ENCODE measurements at regions not wholly inside any gene's neighbourhood (a gene's known extent, or its start where the extent isn't known, plus 50 kb on each side); places are given as distances from the start of the nearest gene placed in this dataset.

DNA sequence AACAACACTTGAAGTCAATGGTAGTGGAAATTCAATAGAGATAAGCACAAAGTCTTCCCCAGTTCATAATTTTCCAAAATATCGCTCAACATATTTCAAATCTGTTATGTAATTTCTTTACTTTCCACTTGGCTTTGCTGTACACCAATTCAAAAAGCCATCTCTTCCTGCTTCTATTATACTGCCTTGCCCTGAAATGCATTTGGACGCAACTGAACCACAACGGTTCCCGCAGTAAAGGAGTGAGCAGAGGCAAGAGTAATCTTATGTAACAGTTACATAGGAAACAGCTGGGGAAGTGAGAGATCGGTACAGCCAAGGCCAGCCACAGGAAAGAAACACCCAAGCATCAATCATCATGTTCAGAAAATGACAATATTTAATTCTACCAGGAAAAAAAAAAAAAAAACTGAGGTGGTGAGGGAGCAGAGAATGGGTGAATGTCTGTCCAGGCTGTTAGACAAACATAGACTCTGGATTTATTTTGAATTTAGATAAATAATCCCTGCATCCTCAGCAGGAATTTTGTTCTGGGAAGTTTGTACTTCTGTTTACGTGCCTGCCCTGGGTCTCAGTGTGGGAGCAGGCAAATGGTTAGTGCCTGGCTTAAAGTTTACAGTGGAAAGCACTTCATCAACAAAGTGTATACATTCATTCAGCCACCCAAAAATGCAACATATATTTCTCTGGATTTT is 392.2 kb downstream of the ETS1 start:
- H3K4me1 ChIP-seq (ENCODE audit: insufficient read depth), result no peaks in the 10 kb centered on the region
- no peaks in the 10 kb centered on the region for H4K20me1 ChIP-seq (replicated peaks; ENCODE audit: insufficient read depth)
- no peaks in the 10 kb centered on the region for H3K27me3 ChIP-seq (ENCODE audit: insufficient read depth)
- no peak overlapping the region for H2AFZ ChIP-seq
- no peak overlapping the region for H3K4me3 Mint-ChIP-seq
- H3K9me3 Mint-ChIP-seq, result no peaks in the 10 kb centered on the region; the same call in 2 of the 3 replicates
- no peaks in the 10 kb centered on the region for H3K27me3 Mint-ChIP-seq (ENCODE audit: insufficient read depth, low read depth, poor library complexity)
- H3K27ac Mint-ChIP-seq, result no peak overlapping the region
- no peak overlapping the region for H3K4me2 ChIP-seq
- H3K4me1 Mint-ChIP-seq, result no peaks in the 10 kb centered on the region
- H3F3A ChIP-seq (replicated peaks; ENCODE audit: low read depth), result no peaks in the 10 kb centered on the region
- no peak overlapping the region for H3K27ac ChIP-seq (ENCODE audit: low read depth)
- H3K36me3 ChIP-seq (ENCODE audit: insufficient read depth), result no peaks in the 10 kb centered on the region
- H3K36me3 Mint-ChIP-seq (ENCODE audit: low read depth), result no peaks in the 10 kb centered on the region
- no peak for DNase-seq (ENCODE audit: low spot score)
- H3K9me2 ChIP-seq (ENCODE audit: insufficient read depth), result no peaks in the 10 kb centered on the region
- no peak for TF ChIP-seq STAT1 (IDR thresholded peaks at IDR 0.05; ENCODE audit: unreplicated experiment)
- TF ChIP-seq ZNF331 (CRISPR knock-in tag; IDR thresholded peaks at IDR 0.05; ENCODE audit: low read depth), result no peak
- no peak for TF ChIP-seq POLR2AphosphoS5 (IDR thresholded peaks at IDR 0.05; ENCODE audit: low read depth)
- H3K79me2 ChIP-seq (replicated peaks; ENCODE audit: insufficient read depth), result no peaks in the 10 kb centered on the region
- no peak for ATAC-seq
- H3K4me3 ChIP-seq, result no peak overlapping the region

DNA sequence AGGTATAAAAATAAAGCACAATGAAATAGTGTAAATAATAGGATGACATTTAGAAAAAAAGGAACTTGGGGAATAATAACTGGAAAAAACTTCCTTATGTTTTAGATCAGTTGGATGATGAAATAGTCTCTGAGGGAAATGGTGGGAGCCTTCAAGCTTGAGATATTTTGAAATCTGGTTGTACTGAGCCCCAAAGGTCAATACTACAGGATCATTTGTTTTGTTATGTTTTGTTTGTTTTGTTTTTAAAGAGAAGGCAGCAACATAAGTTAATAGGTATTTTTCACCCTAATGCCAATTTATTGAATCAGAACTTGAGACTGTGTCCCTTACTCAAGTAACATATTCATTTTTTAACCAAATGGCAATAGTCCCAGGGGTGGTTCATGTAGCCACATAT is 393.1 kb downstream of the ETS1 start:
- no peaks in the 10 kb centered on the region; the same call in 2 of the 3 replicates for H3K9me3 Mint-ChIP-seq
- no peak overlapping the region for H3K4me2 ChIP-seq
- no peaks in the 10 kb centered on the region for H3K9me2 ChIP-seq (ENCODE audit: insufficient read depth)
- H3K4me1 Mint-ChIP-seq, result no peaks in the 10 kb centered on the region
- H4K20me1 ChIP-seq (replicated peaks; ENCODE audit: insufficient read depth), result no peaks in the 10 kb centered on the region
- H2AFZ ChIP-seq, result no peak overlapping the region
- no peak for TF ChIP-seq EZH2phosphoT487 (IDR thresholded peaks at IDR 0.05; ENCODE audit: unreplicated experiment)
- TF ChIP-seq, protein P1, sequence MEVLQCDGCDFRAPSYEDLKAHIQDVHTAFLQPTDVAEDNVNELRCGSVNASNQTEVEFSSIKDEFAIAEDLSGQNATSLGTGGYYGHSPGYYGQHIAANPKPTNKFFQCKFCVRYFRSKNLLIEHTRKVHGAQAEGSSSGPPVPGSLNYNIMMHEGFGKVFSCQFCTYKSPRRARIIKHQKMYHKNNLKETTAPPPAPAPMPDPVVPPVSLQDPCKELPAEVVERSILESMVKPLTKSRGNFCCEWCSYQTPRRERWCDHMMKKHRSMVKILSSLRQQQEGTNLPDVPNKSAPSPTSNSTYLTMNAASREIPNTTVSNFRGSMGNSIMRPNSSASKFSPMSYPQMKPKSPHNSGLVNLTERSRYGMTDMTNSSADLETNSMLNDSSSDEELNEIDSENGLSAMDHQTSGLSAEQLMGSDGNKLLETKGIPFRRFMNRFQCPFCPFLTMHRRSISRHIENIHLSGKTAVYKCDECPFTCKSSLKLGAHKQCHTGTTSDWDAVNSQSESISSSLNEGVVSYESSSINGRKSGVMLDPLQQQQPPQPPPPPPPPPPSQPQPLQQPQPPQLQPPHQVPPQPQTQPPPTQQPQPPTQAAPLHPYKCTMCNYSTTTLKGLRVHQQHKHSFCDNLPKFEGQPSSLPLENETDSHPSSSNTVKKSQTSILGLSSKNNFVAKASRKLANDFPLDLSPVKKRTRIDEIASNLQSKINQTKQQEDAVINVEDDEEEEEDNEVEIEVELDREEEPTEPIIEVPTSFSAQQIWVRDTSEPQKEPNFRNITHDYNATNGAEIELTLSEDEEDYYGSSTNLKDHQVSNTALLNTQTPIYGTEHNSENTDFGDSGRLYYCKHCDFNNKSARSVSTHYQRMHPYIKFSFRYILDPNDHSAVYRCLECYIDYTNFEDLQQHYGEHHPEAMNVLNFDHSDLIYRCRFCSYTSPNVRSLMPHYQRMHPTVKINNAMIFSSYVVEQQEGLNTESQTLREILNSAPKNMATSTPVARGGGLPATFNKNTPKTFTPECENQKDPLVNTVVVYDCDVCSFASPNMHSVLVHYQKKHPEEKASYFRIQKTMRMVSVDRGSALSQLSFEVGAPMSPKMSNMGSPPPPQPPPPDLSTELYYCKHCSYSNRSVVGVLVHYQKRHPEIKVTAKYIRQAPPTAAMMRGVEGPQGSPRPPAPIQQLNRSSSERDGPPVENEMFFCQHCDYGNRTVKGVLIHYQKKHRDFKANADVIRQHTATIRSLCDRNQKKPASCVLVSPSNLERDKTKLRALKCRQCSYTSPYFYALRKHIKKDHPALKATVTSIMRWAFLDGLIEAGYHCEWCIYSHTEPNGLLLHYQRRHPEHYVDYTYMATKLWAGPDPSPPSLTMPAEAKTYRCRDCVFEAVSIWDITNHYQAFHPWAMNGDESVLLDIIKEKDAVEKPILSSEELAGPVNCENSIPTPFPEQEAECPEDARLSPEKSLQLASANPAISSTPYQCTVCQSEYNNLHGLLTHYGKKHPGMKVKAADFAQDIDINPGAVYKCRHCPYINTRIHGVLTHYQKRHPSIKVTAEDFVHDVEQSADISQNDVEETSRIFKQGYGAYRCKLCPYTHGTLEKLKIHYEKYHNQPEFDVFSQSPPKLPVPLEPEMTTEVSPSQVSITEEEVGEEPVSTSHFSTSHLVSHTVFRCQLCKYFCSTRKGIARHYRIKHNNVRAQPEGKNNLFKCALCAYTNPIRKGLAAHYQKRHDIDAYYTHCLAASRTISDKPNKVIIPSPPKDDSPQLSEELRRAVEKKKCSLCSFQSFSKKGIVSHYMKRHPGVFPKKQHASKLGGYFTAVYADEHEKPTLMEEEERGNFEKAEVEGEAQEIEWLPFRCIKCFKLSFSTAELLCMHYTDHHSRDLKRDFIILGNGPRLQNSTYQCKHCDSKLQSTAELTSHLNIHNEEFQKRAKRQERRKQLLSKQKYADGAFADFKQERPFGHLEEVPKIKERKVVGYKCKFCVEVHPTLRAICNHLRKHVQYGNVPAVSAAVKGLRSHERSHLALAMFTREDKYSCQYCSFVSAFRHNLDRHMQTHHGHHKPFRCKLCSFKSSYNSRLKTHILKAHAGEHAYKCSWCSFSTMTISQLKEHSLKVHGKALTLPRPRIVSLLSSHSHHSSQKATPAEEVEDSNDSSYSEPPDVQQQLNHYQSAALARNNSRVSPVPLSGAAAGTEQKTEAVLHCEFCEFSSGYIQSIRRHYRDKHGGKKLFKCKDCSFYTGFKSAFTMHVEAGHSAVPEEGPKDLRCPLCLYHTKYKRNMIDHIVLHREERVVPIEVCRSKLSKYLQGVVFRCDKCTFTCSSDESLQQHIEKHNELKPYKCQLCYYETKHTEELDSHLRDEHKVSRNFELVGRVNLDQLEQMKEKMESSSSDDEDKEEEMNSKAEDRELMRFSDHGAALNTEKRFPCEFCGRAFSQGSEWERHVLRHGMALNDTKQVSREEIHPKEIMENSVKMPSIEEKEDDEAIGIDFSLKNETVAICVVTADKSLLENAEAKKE (CRISPR knock-in tag; IDR thresholded peaks at IDR 0.05), result no peak
- TF ChIP-seq ZNF114 (CRISPR knock-in tag; IDR thresholded peaks at IDR 0.05), result no peak
- TF ChIP-seq, protein P2, sequence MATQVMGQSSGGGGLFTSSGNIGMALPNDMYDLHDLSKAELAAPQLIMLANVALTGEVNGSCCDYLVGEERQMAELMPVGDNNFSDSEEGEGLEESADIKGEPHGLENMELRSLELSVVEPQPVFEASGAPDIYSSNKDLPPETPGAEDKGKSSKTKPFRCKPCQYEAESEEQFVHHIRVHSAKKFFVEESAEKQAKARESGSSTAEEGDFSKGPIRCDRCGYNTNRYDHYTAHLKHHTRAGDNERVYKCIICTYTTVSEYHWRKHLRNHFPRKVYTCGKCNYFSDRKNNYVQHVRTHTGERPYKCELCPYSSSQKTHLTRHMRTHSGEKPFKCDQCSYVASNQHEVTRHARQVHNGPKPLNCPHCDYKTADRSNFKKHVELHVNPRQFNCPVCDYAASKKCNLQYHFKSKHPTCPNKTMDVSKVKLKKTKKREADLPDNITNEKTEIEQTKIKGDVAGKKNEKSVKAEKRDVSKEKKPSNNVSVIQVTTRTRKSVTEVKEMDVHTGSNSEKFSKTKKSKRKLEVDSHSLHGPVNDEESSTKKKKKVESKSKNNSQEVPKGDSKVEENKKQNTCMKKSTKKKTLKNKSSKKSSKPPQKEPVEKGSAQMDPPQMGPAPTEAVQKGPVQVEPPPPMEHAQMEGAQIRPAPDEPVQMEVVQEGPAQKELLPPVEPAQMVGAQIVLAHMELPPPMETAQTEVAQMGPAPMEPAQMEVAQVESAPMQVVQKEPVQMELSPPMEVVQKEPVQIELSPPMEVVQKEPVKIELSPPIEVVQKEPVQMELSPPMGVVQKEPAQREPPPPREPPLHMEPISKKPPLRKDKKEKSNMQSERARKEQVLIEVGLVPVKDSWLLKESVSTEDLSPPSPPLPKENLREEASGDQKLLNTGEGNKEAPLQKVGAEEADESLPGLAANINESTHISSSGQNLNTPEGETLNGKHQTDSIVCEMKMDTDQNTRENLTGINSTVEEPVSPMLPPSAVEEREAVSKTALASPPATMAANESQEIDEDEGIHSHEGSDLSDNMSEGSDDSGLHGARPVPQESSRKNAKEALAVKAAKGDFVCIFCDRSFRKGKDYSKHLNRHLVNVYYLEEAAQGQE (IDR thresholded peaks at IDR 0.05; ENCODE audit: unreplicated experiment), result no peak
- TF ChIP-seq POLR2AphosphoS5 (IDR thresholded peaks at IDR 0.05; ENCODE audit: low read depth), result no peak
- TF ChIP-seq EZH2 (IDR thresholded peaks at IDR 0.05; ENCODE audit: low read depth, unreplicated experiment), result no peak
- no peak for TF ChIP-seq NANOG (IDR thresholded peaks at IDR 0.05; ENCODE audit: borderline replicate concordance)
- no peaks in the 10 kb centered on the region for H3F3A ChIP-seq (replicated peaks; ENCODE audit: low read depth)
- no peak overlapping the region for H3K4me3 ChIP-seq
- no peaks in the 10 kb centered on the region for H3K79me2 ChIP-seq (replicated peaks; ENCODE audit: insufficient read depth)
- H3K36me3 Mint-ChIP-seq (ENCODE audit: low read depth), result no peaks in the 10 kb centered on the region
- H3K4me3 Mint-ChIP-seq, result no peak overlapping the region
- DNase-seq (ENCODE audit: low spot score) (no peak), ATAC-seq (no peak)
- H3K4me1 ChIP-seq (ENCODE audit: insufficient read depth), result no peaks in the 10 kb centered on the region
- no peaks in the 10 kb centered on the region for H3K36me3 ChIP-seq (ENCODE audit: insufficient read depth)
- no peaks in the 10 kb centered on the region for H3K27me3 ChIP-seq (ENCODE audit: insufficient read depth)
- H3K27ac ChIP-seq (ENCODE audit: low read depth), result no peak overlapping the region
- H3K27ac Mint-ChIP-seq, result no peak overlapping the region
- H3K27me3 Mint-ChIP-seq (ENCODE audit: insufficient read depth, low read depth, poor library complexity), result no peaks in the 10 kb centered on the region

All from GM23338 (cell line).